KMS-11 (cell line): ENCODE measurements at regions not wholly inside any gene's neighbourhood (a gene's known extent, or its start where the extent isn't known, plus 50 kb on each side); places are given as distances from the start of the nearest gene placed in this dataset.
"Not testable (repeated sequence)": the region's sequence is repeated elsewhere in the genome, so short reads cannot be mapped to it uniquely, and the experiment has no call there.

Experiments
- H2AFZ ChIP-seq: fragments of 200-600 bp; sonication (generic); 2 replicates; pipeline ENCODE4 v1.6.1; 2016; ENCODE audit warnings: antibody characterized with exemption, mixed run types, low read depth
- H3K27ac ChIP-seq: fragments of 200-600 bp; sonication (generic); 2 replicates; pipeline ENCODE4 v1.6.1; 2016; ENCODE audit warnings: mild to moderate bottlenecking, mixed run types
- H3K27me3 ChIP-seq: fragments of 200-600 bp; sonication (generic); 2 replicates; pipeline ENCODE4 v1.6.1; 2017; ENCODE audit warnings: mild to moderate bottlenecking, low read depth, mixed run types, moderate library complexity; ENCODE audit not compliant: insufficient read depth
- H3K36me3 ChIP-seq: fragments of 200-600 bp; sonication (generic); 2 replicates; pipeline ENCODE4 v1.6.1; 2017; ENCODE audit warnings: mild to moderate bottlenecking, mixed run types; ENCODE audit not compliant: insufficient read depth
- H3K4me1 ChIP-seq: fragments of 200-600 bp; sonication (generic); 2 replicates; pipeline ENCODE4 v1.6.1; 2016; ENCODE audit warnings: mild to moderate bottlenecking, low read depth, mixed run types; ENCODE audit not compliant: poor library complexity, severe bottlenecking
- H3K4me2 ChIP-seq: fragments of 200-600 bp; sonication (generic); 2 replicates; pipeline ENCODE4 v1.7.0; 2016; ENCODE audit warnings: mild to moderate bottlenecking, mixed run types
- H3K4me3 ChIP-seq: fragments of 200-600 bp; sonication (generic); IDR thresholded peaks from 2 replicates; pipeline ENCODE4 v1.6.1; 2017; ENCODE audit warnings: low read depth, low read length, mixed read lengths; ENCODE audit not compliant: insufficient read depth
- H3K79me2 ChIP-seq: fragments of 200-600 bp; sonication (generic); 2 replicates; pipeline ENCODE4 v1.6.1; 2016; ENCODE audit warnings: low read depth, mixed run types; ENCODE audit not compliant: insufficient read depth
- H3K9ac ChIP-seq: fragments of 200-600 bp; sonication (generic); 2 replicates; pipeline ENCODE4 v1.6.1; 2016; ENCODE audit warnings: mild to moderate bottlenecking, mixed run types
- H4K20me1 ChIP-seq: fragments of 200-600 bp; sonication (generic); 2 replicates; pipeline ENCODE4 v1.6.1; 2016; ENCODE audit warnings: mild to moderate bottlenecking, mixed run types; ENCODE audit not compliant: insufficient read depth
- TF ChIP-seq, protein P1 (sequence below): fragments of 200-600 bp; sonication (generic); conservative IDR thresholded peaks from 2 replicates; pipeline ENCODE4 v1.6.1; 2017; ENCODE audit warnings: low read depth, mild to moderate bottlenecking, antibody characterized with exemption, low read length, moderate library complexity, mixed read lengths

DNA sequence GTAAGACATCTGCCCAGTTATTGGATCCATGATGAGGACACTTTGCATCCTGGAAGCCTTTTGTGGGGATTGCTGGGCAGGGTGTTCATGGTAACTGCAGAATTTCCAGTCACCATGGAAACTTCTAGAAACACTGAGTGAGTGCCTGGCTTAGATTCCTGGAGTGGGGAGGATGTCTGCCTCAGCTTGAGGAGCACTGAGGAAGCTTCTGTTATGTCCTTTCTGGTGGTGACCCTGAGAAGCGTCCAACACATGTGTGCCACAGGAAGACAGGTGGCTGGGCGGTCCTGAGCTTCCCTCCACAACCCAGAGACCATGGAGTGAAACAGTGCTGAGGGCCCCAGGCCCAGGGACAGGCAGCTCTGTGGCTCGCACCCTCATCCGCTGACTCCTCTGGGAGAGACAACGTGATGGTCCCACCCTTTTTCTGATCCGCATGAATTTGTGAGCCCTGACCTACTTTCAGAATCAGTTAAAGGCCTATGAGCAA lies 191.8 kb upstream of the CXCL12 start:
- no peaks in the 10 kb centered on the region for H3K4me1 ChIP-seq
- H3K4me3 ChIP-seq, result no peak overlapping the region
- H3K4me2 ChIP-seq, result no peak overlapping the region
- no peaks in the 10 kb centered on the region for H3K27me3 ChIP-seq
- TF ChIP-seq, protein P1, sequence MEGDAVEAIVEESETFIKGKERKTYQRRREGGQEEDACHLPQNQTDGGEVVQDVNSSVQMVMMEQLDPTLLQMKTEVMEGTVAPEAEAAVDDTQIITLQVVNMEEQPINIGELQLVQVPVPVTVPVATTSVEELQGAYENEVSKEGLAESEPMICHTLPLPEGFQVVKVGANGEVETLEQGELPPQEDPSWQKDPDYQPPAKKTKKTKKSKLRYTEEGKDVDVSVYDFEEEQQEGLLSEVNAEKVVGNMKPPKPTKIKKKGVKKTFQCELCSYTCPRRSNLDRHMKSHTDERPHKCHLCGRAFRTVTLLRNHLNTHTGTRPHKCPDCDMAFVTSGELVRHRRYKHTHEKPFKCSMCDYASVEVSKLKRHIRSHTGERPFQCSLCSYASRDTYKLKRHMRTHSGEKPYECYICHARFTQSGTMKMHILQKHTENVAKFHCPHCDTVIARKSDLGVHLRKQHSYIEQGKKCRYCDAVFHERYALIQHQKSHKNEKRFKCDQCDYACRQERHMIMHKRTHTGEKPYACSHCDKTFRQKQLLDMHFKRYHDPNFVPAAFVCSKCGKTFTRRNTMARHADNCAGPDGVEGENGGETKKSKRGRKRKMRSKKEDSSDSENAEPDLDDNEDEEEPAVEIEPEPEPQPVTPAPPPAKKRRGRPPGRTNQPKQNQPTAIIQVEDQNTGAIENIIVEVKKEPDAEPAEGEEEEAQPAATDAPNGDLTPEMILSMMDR, result no peak
- H3K9ac ChIP-seq, result no peak overlapping the region
- H4K20me1 ChIP-seq, result no peaks in the 10 kb centered on the region
- no peaks in the 10 kb centered on the region for H3K79me2 ChIP-seq
- no peaks in the 10 kb centered on the region for H3K36me3 ChIP-seq
- no peak overlapping the region for H2AFZ ChIP-seq
- H3K27ac ChIP-seq, result no peak overlapping the region

DNA sequence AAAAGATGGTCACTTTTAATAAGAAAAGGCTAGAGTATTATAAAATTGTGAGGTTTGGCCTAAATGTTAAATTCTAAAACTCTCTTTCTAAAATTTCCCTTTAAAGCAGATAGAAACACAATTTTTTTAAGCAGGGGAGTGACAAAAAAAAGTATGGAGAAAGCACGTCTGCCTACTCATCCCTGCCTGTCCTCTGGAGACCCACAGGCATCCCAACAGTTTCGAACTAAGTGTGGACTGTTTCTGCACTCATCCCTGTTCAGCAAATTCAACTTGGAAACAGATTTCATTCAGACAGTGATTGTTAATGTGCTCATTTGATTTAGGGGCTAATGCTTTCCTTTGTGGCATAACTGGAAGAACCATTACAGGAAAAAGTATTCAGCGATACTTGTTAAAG lies 192.6 kb upstream of the CXCL12 start:
- Histone ChIP-seq H3K79me2 (no peaks in the 10 kb centered on the region), H3K27me3 (no peaks in the 10 kb centered on the region), H3K4me2 (no peak overlapping the region), H3K27ac (no peak overlapping the region), H3K4me1 (no peaks in the 10 kb centered on the region), H3K4me3 (no peak overlapping the region), H3K36me3 (no peaks in the 10 kb centered on the region), H3K9ac (no peak overlapping the region), H2AFZ (no peak overlapping the region), H4K20me1 (no peaks in the 10 kb centered on the region)
- TF ChIP-seq, protein P1, result no peak

DNA sequence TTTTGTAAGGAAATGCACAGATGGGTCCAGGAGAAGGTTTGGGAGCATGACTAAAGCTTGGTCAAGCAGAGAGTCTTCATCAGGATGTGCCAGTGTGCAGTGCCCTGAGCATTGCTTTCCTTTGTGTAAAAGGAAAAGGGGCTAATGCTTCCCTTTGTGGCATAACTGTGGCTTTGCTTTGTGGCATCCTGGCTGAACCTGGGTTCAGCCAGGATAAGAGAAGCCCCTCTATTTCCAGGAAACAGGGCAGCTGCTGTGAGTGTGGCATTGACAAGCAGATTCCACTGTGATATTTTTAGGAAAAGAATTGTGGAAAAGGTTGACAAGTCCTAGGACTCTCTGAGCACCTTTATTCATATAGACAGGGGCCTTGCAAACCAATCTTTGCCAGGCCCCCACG lies 193.4 kb upstream of the CXCL12 start:
- TF ChIP-seq, protein P1, result no peak
- H3K4me2 ChIP-seq, result no peak overlapping the region
- H3K27me3 ChIP-seq, result no peaks in the 10 kb centered on the region

DNA sequence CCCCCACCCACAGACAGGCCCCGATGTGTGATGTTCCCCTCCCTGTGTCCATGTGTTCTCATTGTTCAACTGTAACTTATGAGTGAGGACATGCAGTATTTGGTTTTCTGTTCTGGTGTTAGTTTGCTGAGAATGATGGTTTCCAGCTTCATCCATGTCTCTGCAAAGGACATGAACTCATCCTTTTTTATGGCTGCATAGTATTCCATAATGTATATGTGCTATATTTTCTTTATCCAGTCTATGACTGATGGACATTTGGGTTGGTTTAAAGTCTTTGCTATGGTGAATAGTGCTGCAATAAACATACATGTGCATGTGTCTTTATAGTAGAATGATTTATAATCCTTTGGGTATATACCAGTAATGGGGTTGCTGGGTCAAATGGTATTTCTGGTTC lies 194.1 kb upstream of the CXCL12 start:
- not testable (repeated sequence) for H3K4me1 ChIP-seq, H3K4me2 ChIP-seq, H3K36me3 ChIP-seq, H3K27ac ChIP-seq, H3K79me2 ChIP-seq, H4K20me1 ChIP-seq, H3K4me3 ChIP-seq, H3K27me3 ChIP-seq, H3K9ac ChIP-seq, H2AFZ ChIP-seq

More for the DNA sequence above, 193.4 kb upstream of the CXCL12 start:
- no peaks in the 10 kb centered on the region for H3K79me2 ChIP-seq
- H3K9ac ChIP-seq, result no peak overlapping the region
- H3K27ac ChIP-seq, result no peak overlapping the region
- H2AFZ ChIP-seq, result no peak overlapping the region
- no peaks in the 10 kb centered on the region for H3K36me3 ChIP-seq
- no peak overlapping the region for H3K4me3 ChIP-seq
- H4K20me1 ChIP-seq, result no peaks in the 10 kb centered on the region
- H3K4me1 ChIP-seq, result no peaks in the 10 kb centered on the region

DNA sequence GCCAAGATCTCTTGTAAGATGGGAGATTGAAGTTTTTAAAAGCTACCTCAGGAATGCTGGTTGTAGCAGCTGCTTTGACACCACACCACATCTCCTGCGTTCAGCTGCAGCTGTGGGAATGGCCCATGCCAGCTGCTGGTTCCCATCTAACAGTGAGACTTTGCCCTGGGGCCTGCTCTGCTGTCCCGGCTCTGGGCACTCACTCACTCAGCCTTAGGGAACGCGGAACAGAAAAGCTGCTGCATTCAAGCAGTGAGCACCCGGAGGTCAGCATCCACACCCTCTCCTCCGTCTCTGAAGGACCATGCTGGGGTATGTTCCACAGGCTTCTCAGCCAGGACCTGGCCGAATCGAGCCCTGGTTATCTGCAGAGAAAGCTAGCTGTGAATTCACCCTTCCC lies 197.1 kb upstream of the CXCL12 start:
- Histone ChIP-seq H3K4me3 (no peak overlapping the region), H4K20me1 (no peaks in the 10 kb centered on the region), H2AFZ (no peak overlapping the region), H3K4me2 (no peak overlapping the region), H3K27me3 (no peaks in the 10 kb centered on the region), H3K9ac (no peak overlapping the region), H3K36me3 (no peaks in the 10 kb centered on the region), H3K79me2 (no peaks in the 10 kb centered on the region), H3K4me1 (no peaks in the 10 kb centered on the region), H3K27ac (no peak overlapping the region)
- TF ChIP-seq, protein P1, result no peak
